ENCODE measurements at regions not wholly inside any gene's neighbourhood (a gene's known extent, or its start where the extent isn't known, plus 50 kb on each side); places are given as distances from the start of the nearest gene placed in this dataset.

DNA sequence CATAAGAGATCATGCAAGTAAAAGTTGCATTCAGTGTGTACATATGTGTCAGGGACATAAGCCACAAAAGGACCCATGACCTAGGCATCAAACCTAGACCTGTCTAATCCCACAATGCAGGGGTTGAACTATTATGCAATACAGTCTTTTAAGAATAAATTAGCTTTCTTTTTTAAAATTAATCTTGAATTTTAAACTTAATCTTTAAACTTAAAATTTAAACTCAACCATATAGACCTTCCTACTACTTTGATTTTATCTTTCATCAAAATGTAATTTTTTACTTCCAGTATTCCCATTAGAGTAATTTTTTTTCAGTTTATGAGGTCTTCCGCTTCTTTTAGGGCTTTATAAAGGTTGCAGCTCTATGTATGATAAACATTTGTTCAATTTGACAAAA lies 702.9 kb downstream of the SUCLG1 start:
- Histone ChIP-seq H3K4me1 (no peaks in the 10 kb centered on the region), H3K27ac (no peak overlapping the region), H3K4me3 (no peak overlapping the region), H3K9me3 (no peaks in the 10 kb centered on the region), H3K27me3 (no peaks in the 10 kb centered on the region), H3K36me3 (no peaks in the 10 kb centered on the region)
- ATAC-seq (no peak), FAIRE-seq (no peak), DNase-seq (no peak)
- intact Hi-C loops (cut with DNase I), result no loop called here
- 85 to 98% methylated on average over 1 of the region's 1 CpG for WGBS, 2 donors
- TF ChIP-seq, protein P1, sequence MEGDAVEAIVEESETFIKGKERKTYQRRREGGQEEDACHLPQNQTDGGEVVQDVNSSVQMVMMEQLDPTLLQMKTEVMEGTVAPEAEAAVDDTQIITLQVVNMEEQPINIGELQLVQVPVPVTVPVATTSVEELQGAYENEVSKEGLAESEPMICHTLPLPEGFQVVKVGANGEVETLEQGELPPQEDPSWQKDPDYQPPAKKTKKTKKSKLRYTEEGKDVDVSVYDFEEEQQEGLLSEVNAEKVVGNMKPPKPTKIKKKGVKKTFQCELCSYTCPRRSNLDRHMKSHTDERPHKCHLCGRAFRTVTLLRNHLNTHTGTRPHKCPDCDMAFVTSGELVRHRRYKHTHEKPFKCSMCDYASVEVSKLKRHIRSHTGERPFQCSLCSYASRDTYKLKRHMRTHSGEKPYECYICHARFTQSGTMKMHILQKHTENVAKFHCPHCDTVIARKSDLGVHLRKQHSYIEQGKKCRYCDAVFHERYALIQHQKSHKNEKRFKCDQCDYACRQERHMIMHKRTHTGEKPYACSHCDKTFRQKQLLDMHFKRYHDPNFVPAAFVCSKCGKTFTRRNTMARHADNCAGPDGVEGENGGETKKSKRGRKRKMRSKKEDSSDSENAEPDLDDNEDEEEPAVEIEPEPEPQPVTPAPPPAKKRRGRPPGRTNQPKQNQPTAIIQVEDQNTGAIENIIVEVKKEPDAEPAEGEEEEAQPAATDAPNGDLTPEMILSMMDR (IDR thresholded peaks at IDR 0.05), result no peak

DNA sequence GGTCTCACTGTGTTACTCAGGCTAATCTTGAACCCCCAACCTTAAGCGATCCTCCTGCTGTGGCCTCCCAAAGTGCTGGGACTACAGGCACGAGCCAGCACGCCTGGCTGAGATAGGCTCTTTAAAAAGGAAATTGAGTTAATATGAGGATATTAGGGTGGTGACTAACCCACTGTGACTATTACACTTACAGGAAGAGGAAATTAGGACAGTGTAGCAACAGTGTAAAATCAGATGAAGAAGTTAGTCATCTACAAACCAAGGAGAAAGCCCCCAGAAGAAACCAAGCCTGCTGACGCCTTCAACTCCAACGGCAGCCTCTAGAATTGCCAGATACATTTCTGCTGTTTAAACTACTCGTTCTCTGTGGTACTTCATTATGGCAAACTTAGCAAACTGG lies 711.9 kb downstream of the SUCLG1 start:
- TF ChIP-seq, protein P1 (IDR thresholded peaks at IDR 0.05), result no peak
- no peak overlapping the region for H3K27ac ChIP-seq
- ATAC-seq, result no peak
- FAIRE-seq, result no peak
- H3K36me3 ChIP-seq, result no peaks in the 10 kb centered on the region
- no peaks in the 10 kb centered on the region for H3K9me3 ChIP-seq
- H3K27me3 ChIP-seq, result no peaks in the 10 kb centered on the region
- no peak overlapping the region for H3K4me3 ChIP-seq
- intact Hi-C loops (cut with DNase I), result no loop called here
- no peak for DNase-seq
- no peaks in the 10 kb centered on the region for H3K4me1 ChIP-seq
- WGBS, 2 donors, result 71 to 82% methylated on average over 6 of the region's 6 CpGs

DNA sequence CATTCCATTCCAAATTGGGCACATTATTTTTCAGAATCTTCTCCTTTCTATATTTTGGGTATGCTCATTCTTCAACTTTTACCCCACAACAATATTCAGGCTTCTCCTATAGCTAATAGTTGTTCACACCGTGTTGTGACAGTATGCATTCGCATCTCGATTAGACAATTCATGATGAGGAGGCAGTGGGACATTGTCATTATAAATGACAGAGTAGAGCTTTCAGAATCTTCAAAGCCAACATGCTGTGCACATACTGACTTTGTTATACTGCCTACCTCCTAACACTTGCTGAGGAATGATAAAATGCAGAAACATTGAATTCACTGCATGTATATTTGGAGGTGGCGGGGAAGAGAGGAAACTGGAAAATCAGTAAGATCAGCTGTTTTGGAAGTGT lies 714.2 kb downstream of the SUCLG1 start:
- Histone ChIP-seq H3K4me3 (no peak overlapping the region), H3K9me3 (peaks cover 0 to 3% (median 0%) of the 10 kb centered on the region in 4 donors), H3K27me3 (no peaks in the 10 kb centered on the region), H3K4me1 (no peaks in the 10 kb centered on the region), H3K36me3 (no peaks in the 10 kb centered on the region), H3K27ac (no peak overlapping the region)
- DNase-seq, result no peak
- no peak for ATAC-seq
- intact Hi-C loops (cut with DNase I), result no loop called here
- FAIRE-seq, result no peak
- 76 to 86% methylated on average over 4 of the region's 4 CpGs for WGBS, 2 donors
- TF ChIP-seq, protein P1 (IDR thresholded peaks at IDR 0.05), result no peak

DNA sequence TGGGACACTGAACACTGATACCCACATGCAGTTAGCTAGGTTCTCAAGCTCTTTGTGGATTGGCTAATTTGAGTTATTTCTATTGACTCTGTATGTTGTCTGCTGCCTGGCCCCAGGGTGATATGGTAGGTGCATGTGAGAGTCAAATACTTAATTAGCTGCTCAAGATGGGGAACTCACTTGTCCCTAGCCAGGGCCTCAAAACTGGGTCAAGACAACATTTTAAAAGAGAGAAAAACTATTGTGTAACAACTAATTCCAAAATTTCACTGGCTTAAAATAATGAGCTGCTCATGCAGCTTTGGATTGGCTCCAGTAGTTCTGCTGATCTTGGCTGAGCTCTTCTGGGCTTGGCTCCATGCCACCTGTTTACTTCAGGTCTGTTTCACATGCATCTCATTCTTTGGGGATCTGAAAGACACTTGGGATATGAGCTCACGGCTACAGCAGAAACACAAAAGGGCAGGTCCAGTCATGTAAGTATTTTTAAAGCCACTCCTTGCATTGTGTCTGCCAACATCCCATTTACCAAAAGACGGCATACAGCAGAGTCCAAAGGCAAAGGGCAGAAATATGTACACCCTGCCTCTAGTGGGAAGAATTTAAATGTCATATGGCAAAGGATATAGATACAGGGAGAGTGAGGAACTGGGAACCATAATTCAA lies 716.8 kb downstream of the SUCLG1 start:
- FAIRE-seq (no peak), DNase-seq (peak in 1 of 6 donors; percentile 27), ATAC-seq (peak in 1 of 4 donors; percentile 34)
- TF ChIP-seq, protein P1 (IDR thresholded peaks at IDR 0.05), result no peak
- 43 to 56% methylated on average over 2 of the region's 2 CpGs for WGBS, 2 donors
- intact Hi-C loops (cut with DNase I), result no loop called here
- Histone ChIP-seq H3K36me3 (no peaks in the 10 kb centered on the region), H3K4me1 (no peaks in the 10 kb centered on the region), H3K4me3 (no peak overlapping the region), H3K27ac (no peak overlapping the region), H3K27me3 (no peaks in the 10 kb centered on the region), H3K9me3 (peaks cover 0 to 3% (median 0%) of the 10 kb centered on the region in 4 donors)

DNA sequence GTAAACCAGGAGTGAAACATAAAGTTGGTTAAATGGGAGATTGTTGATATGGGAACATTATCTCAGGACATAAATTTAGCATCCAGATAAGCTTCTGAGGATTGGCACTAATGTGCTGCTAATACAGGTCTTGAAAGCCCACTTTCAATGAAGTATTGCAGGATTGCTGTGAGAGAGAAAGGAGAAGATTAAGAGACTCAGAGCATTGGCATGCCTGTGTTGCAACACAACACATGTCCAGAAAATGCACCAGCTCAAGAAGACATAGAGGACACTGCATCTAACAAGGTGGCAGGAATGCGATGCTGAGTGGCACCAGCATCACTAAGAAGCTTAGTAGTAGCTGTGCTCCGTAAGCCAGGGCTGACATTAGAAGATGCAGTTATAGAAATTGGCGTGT lies 728.9 kb downstream of the SUCLG1 start:
- no peak overlapping the region for H3K27ac ChIP-seq
- intact Hi-C loops (cut with DNase I), result no loop called here
- no peak for ATAC-seq
- 66 to 77% methylated on average over 3 of the region's 3 CpGs for WGBS, 2 donors
- H3K4me1 ChIP-seq, result no peaks in the 10 kb centered on the region
- H3K36me3 ChIP-seq, result no peaks in the 10 kb centered on the region
- TF ChIP-seq, protein P1 (IDR thresholded peaks at IDR 0.05), result no peak
- FAIRE-seq, result no peak
- no peak overlapping the region for H3K4me3 ChIP-seq
- no peaks in the 10 kb centered on the region for H3K9me3 ChIP-seq
- DNase-seq, result no peak
- no peaks in the 10 kb centered on the region for H3K27me3 ChIP-seq

Data from pancreas (tissue), 10 donors.